Activated T-helper 1 cell treated with anti-CD3 and anti-CD28 coated beads, Interleukin-12 subunit alpha, Interleukin-12 subunit beta, Interleukin-2, Interleukin-4 antibody, amounts not matched to agents 30 ng/mL and 10 ng/mL and 1 ng/mL, durations not matched to agents 14 hours and 24 hours and 36 hours (primary cell): ENCODE measurements at regions not wholly inside any gene's neighbourhood (a gene's known extent, or its start where the extent isn't known, plus 50 kb on each side); places are given as distances from the start of the nearest gene placed in this dataset.

Experiments
- DNase-seq: peaks from one replicate; pipeline ENCODE4 v3.0.0; 2021; ENCODE audit warnings: low spot score
- H3K27ac Mint-ChIP-seq: one replicate; pipeline ENCODE4 v1.8.0; 2021; ENCODE audit warnings: mild to moderate bottlenecking, mixed read lengths
- H3K27me3 Mint-ChIP-seq: one replicate; pipeline ENCODE4 v1.8.0; 2022; ENCODE audit warnings: mild to moderate bottlenecking, moderate library complexity, mixed read lengths; ENCODE audit not compliant: insufficient read depth
- H3K36me3 Mint-ChIP-seq: one replicate; pipeline ENCODE4 v1.8.0; 2021; ENCODE audit warnings: low read depth, mixed read lengths
- H3K4me1 Mint-ChIP-seq: one replicate; pipeline ENCODE4 v1.8.0; 2021; ENCODE audit warnings: low read depth, mixed read lengths
- H3K4me3 Mint-ChIP-seq: one replicate; pipeline ENCODE4 v1.8.0; 2021; ENCODE audit warnings: mild to moderate bottlenecking, moderate library complexity, mixed read lengths
- H3K9me3 Mint-ChIP-seq: one replicate; pipeline ENCODE4 v1.8.0; 2021; ENCODE audit warnings: mixed read lengths
- intact Hi-C: fragments of 100-400 bp; cut with micrococcal nuclease; formaldehyde crosslinking; loops from one replicate; pipeline ENCODE4 v1.15.1; 2024

- peaks cover 14% of the 10 kb centered on the region for H3K27me3 Mint-ChIP-seq
- DNase-seq: no peak
- peaks cover 12% of the 10 kb centered on the region for H3K9me3 Mint-ChIP-seq
- H3K36me3 Mint-ChIP-seq: no peaks in the 10 kb centered on the region
- no peak overlapping the region for H3K27ac Mint-ChIP-seq
- H3K4me1 Mint-ChIP-seq: peaks cover 11% of the 10 kb centered on the region
- intact Hi-C loops: no loop called here
- H3K4me3 Mint-ChIP-seq: no peak overlapping the region
Measured at GRCh38 chr2:168402531-168402930, 53.5 kb upstream of the CERS6 start.

DNA sequence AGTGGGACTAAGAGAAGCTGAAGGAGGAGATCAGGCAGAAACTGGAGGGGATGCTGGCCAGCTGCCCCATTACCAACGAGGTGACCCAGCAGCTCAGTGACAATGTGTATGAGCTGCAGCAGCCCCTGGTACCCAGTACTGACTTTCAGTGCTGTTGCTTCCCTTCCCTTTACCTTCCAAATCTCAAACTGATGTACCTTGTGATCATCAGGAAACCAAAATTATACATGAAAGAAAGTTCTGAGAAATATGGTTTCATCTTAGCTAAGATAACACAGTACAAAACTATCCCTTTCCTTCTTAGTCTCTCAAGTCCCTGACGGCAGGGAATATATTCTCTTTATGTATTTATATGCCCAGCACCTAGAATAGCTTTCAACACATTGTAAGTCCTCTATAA lies 52.3 kb upstream of the CERS6 start:
- intact Hi-C loops: no loop called here
- no peak overlapping the region for H3K27ac Mint-ChIP-seq
- no peak overlapping the region for H3K4me3 Mint-ChIP-seq
- peaks cover 7% of the 10 kb centered on the region for H3K27me3 Mint-ChIP-seq
- peaks cover 21% of the 10 kb centered on the region for H3K9me3 Mint-ChIP-seq
- peaks cover 11% of the 10 kb centered on the region for H3K4me1 Mint-ChIP-seq
- H3K36me3 Mint-ChIP-seq: no peaks in the 10 kb centered on the region
- DNase-seq: no peak

DNA sequence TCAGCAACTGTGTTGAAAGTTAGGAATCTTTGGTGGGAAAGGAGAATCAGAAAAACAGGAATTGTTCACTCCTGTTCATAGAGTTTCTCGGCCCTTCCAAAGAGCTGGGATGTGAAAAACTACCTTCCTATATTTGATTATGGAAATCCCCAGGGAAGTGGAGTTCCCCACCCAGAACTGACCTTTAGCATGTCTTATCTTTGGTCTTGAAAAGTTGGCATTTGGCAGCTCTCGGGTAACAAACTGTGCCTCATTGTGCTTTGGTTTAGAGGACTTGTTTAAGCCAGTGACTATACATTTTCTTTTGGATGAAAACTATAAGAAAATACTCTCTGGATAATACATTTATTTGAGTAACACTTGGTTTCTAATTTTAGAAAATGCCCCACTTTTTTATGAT lies 51.3 kb upstream of the CERS6 start:
- Mint-ChIP-seq H3K27me3 (no peaks in the 10 kb centered on the region), H3K27ac (no peak overlapping the region), H3K4me3 (no peak overlapping the region), H3K4me1 (peaks cover 11% of the 10 kb centered on the region), H3K36me3 (no peaks in the 10 kb centered on the region), H3K9me3 (peaks cover 15% of the 10 kb centered on the region)
- intact Hi-C loops: no loop called here
- DNase-seq: no peak
